ENCODE measurements at regions not wholly inside any gene's neighbourhood (a gene's known extent, or its start where the extent isn't known, plus 50 kb on each side); places are given as distances from the start of the nearest gene placed in this dataset.
A peak's percentile ranks its signal among the peaks of the same experiment; 100 is the strongest.

GRCh38 chr10:28738200-28738599 is 60.9 kb downstream of the BAMBI start:
- Histone ChIP-seq H3K27ac (no peak overlapping the region), H3K36me3 (no peaks in the 10 kb centered on the region), H3K4me3 (no peak overlapping the region), H3K9me3 (peaks cover 0 to 9% (median 4%) of the 10 kb centered on the region in 4 donors), H3K27me3 (peaks cover 0 to 7% (median 0%) of the 10 kb centered on the region in 3 donors), H3K4me1 (no peaks in the 10 kb centered on the region)
- intact Hi-C loops (cut with DNase I; ENCODE audit: low total_unique reads): no loop called here
- TF ChIP-seq POLR2AphosphoS5 (IDR thresholded peaks at IDR 0.05) (no peak), EP300 (IDR thresholded peaks at IDR 0.05) (no peak), CTCF (IDR thresholded peaks at IDR 0.05) (no peak), POLR2A (IDR thresholded peaks at IDR 0.05) (no peak)
- 92 to 100% (median 93%) methylated on average over 1 of the region's 1 CpG for WGBS, 5 donors
- DNase-seq: no peak

- Histone ChIP-seq H3K27ac (no peak overlapping the region), H3K27me3 (peaks cover 0 to 7% (median 0%) of the 10 kb centered on the region in 3 donors), H3K4me3 (no peak overlapping the region), H3K36me3 (no peaks in the 10 kb centered on the region), H3K9me3 (no peaks in the 10 kb centered on the region), H3K4me1 (no peaks in the 10 kb centered on the region)
- intact Hi-C loops (cut with DNase I; ENCODE audit: low total_unique reads): no loop called here
- WGBS, 5 donors: 35 to 65% (median 48%) methylated on average over 6 of the region's 6 CpGs
- peak in 1 of 2 donors; percentile 49 for DNase-seq
- TF ChIP-seq POLR2A (IDR thresholded peaks at IDR 0.05) (no peak), EP300 (IDR thresholded peaks at IDR 0.05) (no peak), CTCF (IDR thresholded peaks at IDR 0.05) (no peak), POLR2AphosphoS5 (IDR thresholded peaks at IDR 0.05) (no peak)
Observed at GRCh38 chr10:28743576-28743975, 66.3 kb downstream of the BAMBI start.

- no peak overlapping the region for H3K27ac ChIP-seq
- no peaks in the 10 kb centered on the region for H3K9me3 ChIP-seq
- 56 to 63% (median 62%) methylated on average over 5 of the region's 5 CpGs for WGBS, 5 donors
- H3K4me3 ChIP-seq: no peak overlapping the region
- no peak for DNase-seq
- intact Hi-C loops (cut with DNase I; ENCODE audit: low total_unique reads): no loop called here
- H3K27me3 ChIP-seq: peaks cover 0 to 7% (median 0%) of the 10 kb centered on the region in 3 donors
- H3K4me1 ChIP-seq: no peaks in the 10 kb centered on the region
- TF ChIP-seq CTCF (IDR thresholded peaks at IDR 0.05) (no peak), POLR2A (IDR thresholded peaks at IDR 0.05) (no peak), EP300 (IDR thresholded peaks at IDR 0.05) (no peak), POLR2AphosphoS5 (IDR thresholded peaks at IDR 0.05) (no peak)
- H3K36me3 ChIP-seq: no peaks in the 10 kb centered on the region
Observed at GRCh38 chr10:28744069-28744768, 66.9 kb downstream of the BAMBI start.

- Histone ChIP-seq H3K27me3 (no peaks in the 10 kb centered on the region), H3K4me1 (no peaks in the 10 kb centered on the region), H3K4me3 (no peak overlapping the region), H3K27ac (no peak overlapping the region), H3K36me3 (no peaks in the 10 kb centered on the region), H3K9me3 (peaks cover 0 to 11% (median 3%) of the 10 kb centered on the region in 4 donors)
- no peak for TF ChIP-seq POLR2AphosphoS5 (IDR thresholded peaks at IDR 0.05)
- no peak for TF ChIP-seq POLR2A (IDR thresholded peaks at IDR 0.05)
- no peak for TF ChIP-seq EP300 (IDR thresholded peaks at IDR 0.05)
- no peak for TF ChIP-seq CTCF (IDR thresholded peaks at IDR 0.05)
- 73 to 81% (median 75%) methylated on average over 3 of the region's 3 CpGs for WGBS, 5 donors
- DNase-seq: no peak
- intact Hi-C loops (cut with DNase I; ENCODE audit: low total_unique reads): no loop called here
Observed at GRCh38 chr10:28754930-28755718, 77.8 kb downstream of the BAMBI start.

All from stomach (tissue), 8 donors.